CD14-positive monocyte (primary cell): ENCODE measurements at regions not wholly inside any gene's neighbourhood (a gene's known extent, or its start where the extent isn't known, plus 50 kb on each side); places are given as distances from the start of the nearest gene placed in this dataset.

Experiments
- DNase-seq, 3 donors: peaks; one replicate each; pipeline ENCODE4 v3.0.0-alpha.2; 2011 to 2022
- H2AFZ ChIP-seq: 2 replicates; pipeline ENCODE4 v1.6.0; 2012; ENCODE audit warnings: mild to moderate bottlenecking, low read depth, low read length, inconsistent platforms; ENCODE audit not compliant: insufficient read depth, poor library complexity, severe bottlenecking
- H3K27ac ChIP-seq, 2 donors: 1 replicate in 1 of 2; 2 replicates in 1 of 2; pipeline ENCODE4 v1.5.1; 2012 to 2013; ENCODE audit warnings: low read length in 2 of 2, control low read depth in 1 of 2, inconsistent platforms in 1 of 2, low read depth in 1 of 2, mild to moderate bottlenecking in 1 of 2
- H3K27me3 ChIP-seq, 2 donors: one replicate each; pipeline versions ENCODE4 v1.6.0 to v1.6.1; 2011 to 2013; ENCODE audit warnings: low read length in 2 of 2; ENCODE audit not compliant: control insufficient read depth in 2 of 2, insufficient read depth in 2 of 2
- H3K36me3 ChIP-seq, 2 donors: replicated peaks in 1 of 2; 1 replicate in 1 of 2; 2 replicates in 1 of 2; pipeline versions ENCODE4 v1.5.1 to v1.6.1; 2012 to 2013; ENCODE audit warnings: low read length in 2 of 2, control low read depth in 1 of 2, inconsistent platforms in 1 of 2, mild to moderate bottlenecking in 1 of 2; ENCODE audit not compliant: insufficient read depth in 2 of 2, control insufficient read depth in 1 of 2
- H3K4me1 ChIP-seq, 2 donors: 1 replicate in 1 of 2; 2 replicates in 1 of 2; pipeline versions ENCODE4 v1.5.1 to v1.6.1; 2012 to 2013; ENCODE audit warnings: low read length in 2 of 2, control low read depth in 1 of 2, inconsistent platforms in 1 of 2, mild to moderate bottlenecking in 1 of 2, moderate library complexity in 1 of 2; ENCODE audit not compliant: insufficient read depth in 2 of 2, control insufficient read depth in 1 of 2
- H3K4me2 ChIP-seq: replicated peaks from 2 replicates; pipeline ENCODE3; 2012; ENCODE audit warnings: low read length, moderate library complexity, mild to moderate bottlenecking; ENCODE audit not compliant: poor library complexity, severe bottlenecking; ENCODE audit errors: extremely low read depth
- H3K4me3 ChIP-seq, 3 experiments: fragments of 200-600 bp in 1 of 3; sonication (generic) in 1 of 3; replicated peaks in 1 of 3; 1 replicate in 2 of 3; 2 replicates in 1 of 3; pipeline ENCODE4 v1.5.1; 2011 to 2013; ENCODE audit warnings: low read length in 3 of 3, mild to moderate bottlenecking in 3 of 3, control low read depth in 2 of 3, low read depth in 2 of 3, inconsistent platforms in 1 of 3, moderate library complexity in 1 of 3
- H3K79me2 ChIP-seq: 2 replicates; pipeline ENCODE4 v1.6.0; 2012; ENCODE audit warnings: mild to moderate bottlenecking, control low read depth, inconsistent platforms, low read length, moderate library complexity; ENCODE audit not compliant: insufficient read depth
- H3K9ac ChIP-seq: 2 replicates; pipeline ENCODE4 v1.6.0; 2017; ENCODE audit warnings: low read length, mild to moderate bottlenecking; ENCODE audit not compliant: insufficient read depth, poor library complexity, severe bottlenecking
- H3K9me3 ChIP-seq, 2 donors: replicated peaks in 1 of 2; 1 replicate in 1 of 2; 2 replicates in 1 of 2; pipeline versions ENCODE4 v1.5.1 to v1.6.1; 2012 to 2013; ENCODE audit warnings: low read length in 2 of 2, control low read depth in 1 of 2; ENCODE audit not compliant: control insufficient read depth in 1 of 2, insufficient read depth in 1 of 2
- H4K20me1 ChIP-seq: 2 replicates; pipeline ENCODE4 v1.6.0; 2012; ENCODE audit warnings: mild to moderate bottlenecking, low read length, control low read depth, moderate library complexity; ENCODE audit not compliant: insufficient read depth
- H3K27ac Mint-ChIP-seq, 7 donors: one replicate each; pipeline ENCODE4 v1.8.0; 2020; ENCODE audit warnings: mild to moderate bottlenecking in 7 of 7, mixed read lengths in 7 of 7, moderate library complexity in 6 of 7, inconsistent platforms in 2 of 7
- H3K27me3 Mint-ChIP-seq, 3 donors: one replicate each; pipeline ENCODE4 v1.8.0; 2021 to 2022; ENCODE audit warnings: low read depth in 3 of 3, mild to moderate bottlenecking in 3 of 3, mixed read lengths in 3 of 3, moderate library complexity in 3 of 3, inconsistent platforms in 1 of 3
- H3K36me3 Mint-ChIP-seq, 2 donors: one replicate each; pipeline ENCODE4 v1.8.0; 2020; ENCODE audit warnings: mixed read lengths in 2 of 2, inconsistent platforms in 1 of 2, mild to moderate bottlenecking in 1 of 2
- H3K4me1 Mint-ChIP-seq: one replicate; pipeline ENCODE4 v1.8.0; 2020; ENCODE audit warnings: mild to moderate bottlenecking, mixed read lengths
- H3K4me3 Mint-ChIP-seq, 2 donors: one replicate each; pipeline ENCODE4 v1.8.0; 2020; ENCODE audit warnings: mild to moderate bottlenecking in 2 of 2, mixed read lengths in 2 of 2, moderate library complexity in 1 of 2
- H3K9me3 Mint-ChIP-seq, 7 donors: one replicate each; pipeline ENCODE4 v1.8.0; 2020 to 2022; ENCODE audit warnings: mixed read lengths in 7 of 7, mild to moderate bottlenecking in 6 of 7, moderate library complexity in 6 of 7, inconsistent platforms in 2 of 7
- CTCF ChIP-seq: fragments of 200-600 bp; IDR thresholded peaks from one replicate; pipeline ENCODE4 v1.8.0; 2022; ENCODE audit warnings: antibody characterized with exemption, mild to moderate bottlenecking
- WGBS: methylation state at CpG from one replicate; pipeline ENCODE4 v1.1.5; 2013; ENCODE audit warnings: missing lambda C conversion rate; ENCODE audit not compliant: insufficient coverage; 5-methylcytosine and 5-hydroxymethylcytosine counted together
- intact Hi-C, 2 donors: fragments of 100-400 bp; cut with micrococcal nuclease; formaldehyde crosslinking; loops; one replicate each; pipeline versions ENCODE4 v1.15.0 to v1.15.1; 2023

- no peak overlapping the region for H3K4me3 ChIP-seq
- no peak overlapping the region for H3K4me2 ChIP-seq
- WGBS: no CpG with 5 or more reads among the region's 8 CpGs
- H3K9me3 ChIP-seq: no peaks in the 10 kb centered on the region
- Mint-ChIP-seq H3K36me3 (peaks cover 0 to 3% of the 10 kb centered on the region in 2 donors), H3K27me3 (peaks cover 0 to 2% (median 0%) of the 10 kb centered on the region in 3 donors), H3K4me3 (no peak overlapping the region), H3K27ac (no peak overlapping the region), H3K9me3 (peaks cover 0 to 5% (median 0%) of the 10 kb centered on the region in 7 donors), H3K4me1 (peaks cover 30% of the 10 kb centered on the region)
- no peaks in the 10 kb centered on the region for H3K36me3 ChIP-seq
- no peaks in the 10 kb centered on the region for H3K79me2 ChIP-seq
- no peaks in the 10 kb centered on the region for H3K27me3 ChIP-seq
- DNase-seq: no peak
- no peak overlapping the region for H2AFZ ChIP-seq
- intact Hi-C loops: loop anchor here in 1 of 2 donors (10.0 kb wide), 1 partner anchor 58 kb away; no protein-coding TSS in a partner anchor
- no peaks in the 10 kb centered on the region for H4K20me1 ChIP-seq
- H3K4me1 ChIP-seq: peaks cover 28 to 32% of the 10 kb centered on the region in 2 donors
- no peak overlapping the region for H3K9ac ChIP-seq
- TF ChIP-seq CTCF: no peak
- no peak overlapping the region for H3K27ac ChIP-seq
These were observed 63.4 kb upstream of the PIM1 start for GRCh38 chr6:37106554-37106953.

DNA sequence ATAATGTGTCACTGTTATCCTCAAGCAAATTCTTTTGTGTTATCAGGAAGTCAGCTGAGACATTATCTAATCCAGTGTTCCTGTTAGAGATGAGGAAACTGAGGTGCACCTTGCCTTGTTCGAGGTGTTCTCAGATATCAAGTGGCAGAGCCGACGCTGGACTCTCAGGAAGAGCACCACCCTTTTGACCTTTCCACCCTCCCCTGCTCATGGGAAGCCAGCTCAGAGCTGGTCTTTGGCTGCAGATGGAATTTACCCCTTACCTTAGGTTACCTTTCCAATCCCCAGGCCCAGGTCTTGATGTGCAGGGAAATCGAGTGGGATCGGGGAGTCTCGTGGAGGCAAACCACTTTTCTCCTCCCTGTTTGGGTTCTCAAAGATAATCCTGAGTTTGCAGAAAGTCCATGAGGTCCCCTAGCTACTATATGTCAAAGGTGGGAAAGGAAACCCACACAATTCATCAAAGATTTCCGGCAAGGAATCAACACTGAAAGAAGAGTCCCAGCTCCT is 62.9 kb upstream of the PIM1 start:
- no peak for DNase-seq
- no peak overlapping the region for H3K4me2 ChIP-seq
- H3K79me2 ChIP-seq: no peaks in the 10 kb centered on the region
- Mint-ChIP-seq H3K4me1 (peaks cover 26% of the 10 kb centered on the region), H3K27me3 (peaks cover 0 to 2% (median 0%) of the 10 kb centered on the region in 3 donors), H3K4me3 (no peak overlapping the region), H3K9me3 (peaks cover 0 to 5% (median 0%) of the 10 kb centered on the region in 7 donors), H3K36me3 (peaks cover 0 to 2% of the 10 kb centered on the region in 2 donors), H3K27ac (no peak overlapping the region)
- no peaks in the 10 kb centered on the region for H3K27me3 ChIP-seq
- no peak overlapping the region for H3K4me3 ChIP-seq
- H4K20me1 ChIP-seq: no peaks in the 10 kb centered on the region
- H3K4me1 ChIP-seq: peaks cover 23 to 27% of the 10 kb centered on the region in 2 donors
- no peaks in the 10 kb centered on the region for H3K36me3 ChIP-seq
- H2AFZ ChIP-seq: no peak overlapping the region
- no peaks in the 10 kb centered on the region for H3K9me3 ChIP-seq
- intact Hi-C loops: loop anchor here in 1 of 2 donors (10.0 kb wide), 1 partner anchor 58 kb away; no protein-coding TSS in a partner anchor
- H3K9ac ChIP-seq: no peak overlapping the region
- TF ChIP-seq CTCF: no peak
- WGBS: 70% methylated on average over 2 of the region's 7 CpGs
- no peak overlapping the region for H3K27ac ChIP-seq
